GM12878 (cell line): ENCODE measurements at regions not wholly inside any gene's neighbourhood (a gene's known extent, or its start where the extent isn't known, plus 50 kb on each side); places are given as distances from the start of the nearest gene placed in this dataset.

Source experiments
- ATAC-seq: fragments of 200-7000 bp; cut with Tn5 transposase; 3 replicates; pipeline ENCODE4 v1.9.1; 2020; ENCODE audit warnings: mild to moderate bottlenecking, moderate library complexity
- BruUV-seq: library from RNA; stranded (reverse); fragments of 400-500 nt; replicated peaks from 2 replicates; lab custom pipeline; 2021; lab: Mats Ljungman, UMichigan
- CTCF ChIA-PET: fragments of 300-600 bp; sonication (Branson Sonifier 250); formaldehyde crosslinking; extraction: SDS; loops from one replicate; lab custom pipeline; 2021; ENCODE audit warnings: inconsistent platforms; lab: Yijun Ruan, JAX
- POLR2A ChIA-PET: fragments of 350-600 bp; formaldehyde crosslinking; extraction: SDS; loops from one replicate; lab custom pipeline; 2021; ENCODE audit warnings: inconsistent platforms; lab: Charles Lee
- RAD21 ChIA-PET: fragments of 300-600 bp; sonication (Branson Sonifier 250); formaldehyde crosslinking; loops from one replicate; lab custom pipeline; 2023; ENCODE audit warnings: antibody characterized with exemption; ENCODE audit not compliant: unreplicated experiment; lab: Charles Lee
- SMC1A ChIA-PET: fragments of 300-600 bp; sonication (Branson Sonifier 250); formaldehyde crosslinking; loops from one replicate; lab custom pipeline; 2023; ENCODE audit not compliant: unreplicated experiment, uncharacterized antibody; lab: Charles Lee
- DNase-seq: peaks from one replicate; pipeline ENCODE4 v3.0.0-alpha.2; 2011; ENCODE audit warnings: low read depth, low spot score
- FAIRE-seq: peaks from 3 replicates; lab custom pipeline; 2011; peaks lifted over from hg19 to GRCh38; lab: Jason Lieb, UNC
- H2AFZ ChIP-seq: 2 replicates; pipeline ENCODE4 v1.6.0; 2011; ENCODE audit warnings: low read depth, low read length, control low read depth; ENCODE audit not compliant: control insufficient read depth
- H3K27ac ChIP-seq: 2 replicates; pipeline ENCODE4 v1.5.1; 2011; ENCODE audit warnings: control low read depth; ENCODE audit not compliant: control insufficient read depth, insufficient read depth
- H3K27me3 ChIP-seq, 2 experiments: replicated peaks in 1 of 2; 2 replicates each; pipeline versions ENCODE4 v1.6.0 to v1.6.1; 2011; ENCODE audit warnings: low read length in 1 of 2; ENCODE audit not compliant: control insufficient read depth in 2 of 2, insufficient read depth in 2 of 2
- H3K36me3 ChIP-seq, 2 experiments: 2 replicates each; pipeline ENCODE4 v1.5.1; 2011; ENCODE audit warnings: low read length in 1 of 2; ENCODE audit not compliant: control insufficient read depth in 2 of 2, insufficient read depth in 2 of 2
- H3K4me1 ChIP-seq: 2 replicates; pipeline ENCODE4 v1.6.1; 2011; ENCODE audit warnings: mild to moderate bottlenecking, low read length, moderate library complexity, mixed read lengths; ENCODE audit not compliant: control insufficient read depth, insufficient read depth
- H3K4me2 ChIP-seq: 2 replicates; pipeline ENCODE4 v1.6.0; 2011; ENCODE audit warnings: control low read depth; ENCODE audit not compliant: control insufficient read depth, insufficient read depth
- H3K4me3 ChIP-seq: fragments of 200-600 bp; sonication (generic); 2 replicates; pipeline ENCODE4 v1.5.1; 2016
- H3K79me2 ChIP-seq: 2 replicates; pipeline ENCODE4 v1.6.0; 2011; ENCODE audit warnings: low read length; ENCODE audit not compliant: control insufficient read depth, insufficient read depth
- H3K9ac ChIP-seq: 2 replicates; pipeline ENCODE4 v1.8.0; 2011; ENCODE audit warnings: low read length, control low read depth, mixed read lengths; ENCODE audit not compliant: control insufficient read depth, insufficient read depth
- H3K9me3 ChIP-seq: replicated peaks from 3 replicates; pipeline ENCODE4 v1.5.1; 2011; ENCODE audit warnings: mild to moderate bottlenecking, low read length; ENCODE audit not compliant: control insufficient read depth, insufficient read depth
- H4K20me1 ChIP-seq: 2 replicates; pipeline ENCODE4 v1.6.0; 2011; ENCODE audit not compliant: control insufficient read depth, insufficient read depth
- CHD2 ChIP-seq: IDR thresholded peaks from 2 replicates; pipeline ENCODE4 v1.6.1; 2011; ENCODE audit warnings: low read depth, low read length, improper control_type of control experiment, borderline replicate concordance
- KDM1A ChIP-seq: fragments of 200-600 bp; sonication (generic); IDR thresholded peaks from 2 replicates; pipeline ENCODE4 v1.6.1; 2016; ENCODE audit warnings: borderline replicate concordance
- MYB ChIP-seq: fragments of 150-350 bp; IDR thresholded peaks from 2 replicates; pipeline ENCODE4 v1.6.1; 2014; ENCODE audit warnings: mild to moderate bottlenecking, low read depth, low read length, borderline replicate concordance
- MYC ChIP-seq: IDR thresholded peaks from 2 replicates; pipeline ENCODE4 v1.6.1; 2011; ENCODE audit warnings: mild to moderate bottlenecking, low read length, moderate library complexity, inconsistent platforms; ENCODE audit not compliant: insufficient read depth, insufficient replicate concordance, insufficient read length, severe bottlenecking
- NFXL1 ChIP-seq: fragments of 450-650 bp; IDR thresholded peaks from 2 replicates; pipeline ENCODE4 v1.6.1; 2017; ENCODE audit warnings: antibody characterized with exemption, mild to moderate bottlenecking, borderline replicate concordance
- NKRF ChIP-seq: fragments of 450-650 bp; conservative IDR thresholded peaks from 2 replicates; pipeline ENCODE4 v1.6.1; 2017; ENCODE audit warnings: mild to moderate bottlenecking, moderate library complexity
- PBX3 ChIP-seq: IDR thresholded peaks from 2 replicates; pipeline ENCODE4 v1.6.1; 2011; ENCODE audit warnings: mild to moderate bottlenecking, low read depth, low read length, moderate library complexity; ENCODE audit not compliant: insufficient replicate concordance
- SIX5 ChIP-seq: IDR thresholded peaks from 2 replicates; pipeline ENCODE4 v1.6.1; 2011; ENCODE audit warnings: mild to moderate bottlenecking, low read depth, low read length, moderate library complexity; ENCODE audit not compliant: severe bottlenecking
- SMAD1 ChIP-seq: fragments of 450-650 bp; IDR thresholded peaks from 2 replicates; pipeline ENCODE4 v1.6.1; 2018; ENCODE audit warnings: mild to moderate bottlenecking, low read depth; ENCODE audit not compliant: partially characterized antibody
- SMAD5 ChIP-seq: IDR thresholded peaks from 2 replicates; pipeline ENCODE4 v1.6.1; 2016; ENCODE audit warnings: antibody characterized with exemption, low read depth
- STAT3 ChIP-seq: IDR thresholded peaks from 2 replicates; pipeline ENCODE4 v1.6.1; 2011; ENCODE audit warnings: low read depth, low read length, improper control_type of control experiment
- TAF1 ChIP-seq: IDR thresholded peaks from 2 replicates; pipeline ENCODE4 v1.6.1; 2011; ENCODE audit warnings: mild to moderate bottlenecking, low read depth, low read length, borderline replicate concordance
- ZNF592 ChIP-seq: fragments of 450-650 bp; IDR thresholded peaks from 2 replicates; pipeline ENCODE4 v1.6.1; 2017; ENCODE audit warnings: mild to moderate bottlenecking, moderate library complexity
- ZNF687 ChIP-seq: fragments of 450-650 bp; IDR thresholded peaks from 2 replicates; pipeline ENCODE4 v1.6.1; 2017; ENCODE audit warnings: mild to moderate bottlenecking, moderate library complexity
- WGBS: methylation state at CpG from one replicate; pipeline ENCODE4 v1.1.6; 2016; ENCODE audit warnings: low lambda C conversion rate; ENCODE audit not compliant: insufficient replicate concordance, insufficient coverage; ENCODE audit errors: missing lambda C conversion rate; 5-methylcytosine and 5-hydroxymethylcytosine counted together
- in situ Hi-C: fragments of 300-500 bp; cut with MboI; formaldehyde crosslinking; loops from 9 replicates; pipeline ENCODE4 v1.14.3; 2018; ENCODE audit warnings: mixed read lengths
- intact Hi-C: fragments of 100-400 bp; cut with micrococcal nuclease; formaldehyde crosslinking; loops from one replicate; pipeline ENCODE4 v1.14.2; 2022; ENCODE audit not compliant: unreplicated experiment

GRCh38 chr16:80004113-80004512 is 403.6 kb upstream of the MAF start:
- no peaks in the 10 kb centered on the region for H3K36me3 ChIP-seq
- no peaks in the 10 kb centered on the region for H4K20me1 ChIP-seq
- H3K9me3 ChIP-seq = no peaks in the 10 kb centered on the region
- H3K4me1 ChIP-seq = no peaks in the 10 kb centered on the region
- no peak overlapping the region for H3K9ac ChIP-seq
- no peak for TF ChIP-seq NFXL1
- no peak for TF ChIP-seq CHD2
- TF ChIP-seq SMAD5 = no peak
- no peak for TF ChIP-seq NKRF
- no peak for TF ChIP-seq SIX5
- TF ChIP-seq MYB = no peak
- TF ChIP-seq STAT3 = no peak
- TF ChIP-seq ZNF687 = no peak
- TF ChIP-seq SMAD1 = no peak
- TF ChIP-seq PBX3 = no peak
- no peak for TF ChIP-seq MYC
- no peak for TF ChIP-seq KDM1A
- no peak for TF ChIP-seq TAF1
- no peak for TF ChIP-seq ZNF592
- in situ Hi-C loops (no loop called here), intact Hi-C loops (no loop called here)
- H3K27ac ChIP-seq = no peak overlapping the region
- ChIA-PET RAD21 (no interaction called here), SMC1A (no interaction called here), CTCF (no interaction called here), POLR2A (no interaction called here)
- H3K4me3 ChIP-seq = no peak overlapping the region
- 45% methylated on average over 6 of the region's 6 CpGs for WGBS
- H3K79me2 ChIP-seq = no peaks in the 10 kb centered on the region
- no peak overlapping the region for H3K4me2 ChIP-seq
- H3K27me3 ChIP-seq = no peaks in the 10 kb centered on the region
- no peak for DNase-seq
- H2AFZ ChIP-seq = no peak overlapping the region
- no TSS peak for BruUV-seq
- no peak for ATAC-seq
- no peak for FAIRE-seq
